Ecto neural progenitor cell (in vitro differentiated cells): ENCODE measurements at regions not wholly inside any gene's neighbourhood (a gene's known extent, or its start where the extent isn't known, plus 50 kb on each side); places are given as distances from the start of the nearest gene placed in this dataset.

Source experiments
- DNase-seq: peaks from one replicate; pipeline ENCODE4 v3.0.0-alpha.2; 2018; ENCODE audit warnings: low spot score

DNA sequence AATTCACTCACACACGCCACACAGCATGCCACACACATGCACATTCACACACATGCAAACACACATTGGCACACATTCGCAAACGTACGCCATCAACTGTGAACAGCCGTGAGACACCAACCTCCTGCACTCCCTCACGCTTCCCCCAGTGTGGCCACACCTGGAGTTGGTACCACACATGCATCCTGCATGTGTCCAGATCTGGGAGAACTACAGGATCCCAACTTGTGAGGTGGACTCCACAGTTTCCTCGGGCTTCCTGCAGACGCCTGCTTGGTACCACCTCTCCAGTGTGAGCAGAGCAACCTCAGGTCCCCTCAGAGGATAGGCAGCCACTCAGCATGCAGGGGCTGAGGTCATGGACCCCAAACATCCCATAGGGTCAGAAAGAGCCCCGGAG is 239.0 kb downstream of the EIPR1 start:
- DNase-seq, result no peak

DNA sequence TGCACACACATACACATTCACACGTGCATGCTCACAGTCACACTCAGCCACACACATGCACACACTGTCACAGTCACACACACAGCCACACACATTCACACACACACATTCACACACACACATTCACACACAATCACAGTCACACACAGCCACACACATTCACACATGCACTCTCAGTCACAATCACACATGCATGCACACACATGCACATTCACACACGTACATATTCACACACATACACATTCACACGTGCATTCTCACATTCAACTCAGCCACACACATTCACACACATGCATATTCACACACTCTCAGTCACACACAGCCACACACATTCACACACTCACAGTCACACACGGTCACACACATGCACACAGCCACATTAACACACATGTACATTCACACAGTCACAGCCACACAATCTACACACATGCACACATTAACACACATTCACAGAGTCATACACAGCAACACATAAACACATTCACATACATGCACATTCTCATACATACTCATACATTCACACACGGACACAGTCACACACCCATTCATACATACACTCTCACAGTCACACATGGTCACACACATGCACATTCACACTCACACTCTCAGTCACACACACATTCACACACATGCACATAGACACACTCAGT is 239.8 kb downstream of the EIPR1 start:
- DNase-seq, result no peak

DNA sequence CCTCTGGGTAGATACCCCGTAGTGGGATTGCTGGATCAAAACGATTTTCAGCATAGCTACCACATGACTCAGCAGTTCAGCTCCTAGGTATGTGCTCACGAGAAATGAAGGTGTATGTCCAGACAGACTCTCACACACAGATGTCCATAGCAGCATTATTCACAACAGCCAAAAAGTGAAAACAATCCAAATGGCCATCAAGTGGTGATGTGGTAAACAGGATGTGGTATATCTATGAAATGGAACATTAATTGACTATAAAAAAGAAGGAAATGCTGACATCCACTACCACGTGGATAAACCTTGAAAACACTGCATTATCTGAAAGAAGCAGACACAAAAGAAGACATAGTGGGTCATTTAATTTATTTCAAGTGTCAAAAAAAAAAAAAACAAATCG is 241.9 kb downstream of the EIPR1 start:
- no peak for DNase-seq

DNA sequence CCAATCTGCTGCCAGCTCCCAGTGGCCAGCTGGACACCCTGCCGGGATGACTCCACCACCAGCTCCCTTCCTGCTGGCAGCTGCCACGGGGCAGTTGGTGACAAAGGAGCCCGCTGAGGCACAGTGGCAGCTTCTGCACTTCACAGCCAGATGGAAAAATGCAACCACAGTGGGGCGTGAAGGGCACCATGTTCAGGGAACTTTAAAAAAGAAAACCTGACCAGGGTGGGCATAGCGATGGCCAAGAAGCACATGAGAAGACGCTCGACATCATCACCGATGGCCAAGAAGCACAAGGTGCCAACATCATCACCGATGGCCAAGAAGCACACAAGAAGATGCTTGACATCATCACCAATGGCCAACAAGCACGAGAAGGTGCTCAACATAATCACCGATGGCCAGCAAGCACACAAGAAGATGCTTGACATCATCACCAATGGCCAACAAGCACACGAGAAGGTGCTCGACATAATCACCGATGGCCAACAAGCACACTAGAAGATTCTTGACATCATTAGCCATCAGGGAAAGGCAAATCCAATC is 243.5 kb downstream of the EIPR1 start:
- DNase-seq, result no peak

DNA sequence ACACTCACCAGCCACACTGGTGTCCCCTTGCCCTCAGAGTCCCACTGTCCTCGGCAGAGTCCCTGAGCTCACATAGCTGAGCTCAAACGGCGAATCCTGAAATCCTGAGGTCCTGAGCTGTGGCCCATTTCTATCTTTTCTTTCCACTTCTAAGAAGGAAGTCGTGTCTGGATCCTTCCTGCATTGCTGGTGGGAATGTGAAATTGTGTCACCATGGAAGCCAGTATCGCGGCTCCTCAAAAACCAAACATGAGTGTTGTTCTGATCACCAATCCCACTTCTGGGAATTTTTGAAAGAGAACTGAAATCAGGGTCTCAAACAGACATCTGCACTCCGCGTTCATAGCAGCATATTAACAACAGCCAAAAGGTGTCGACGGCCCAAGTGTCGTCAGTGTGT is 244.7 kb downstream of the EIPR1 start:
- DNase-seq, result no peak

DNA sequence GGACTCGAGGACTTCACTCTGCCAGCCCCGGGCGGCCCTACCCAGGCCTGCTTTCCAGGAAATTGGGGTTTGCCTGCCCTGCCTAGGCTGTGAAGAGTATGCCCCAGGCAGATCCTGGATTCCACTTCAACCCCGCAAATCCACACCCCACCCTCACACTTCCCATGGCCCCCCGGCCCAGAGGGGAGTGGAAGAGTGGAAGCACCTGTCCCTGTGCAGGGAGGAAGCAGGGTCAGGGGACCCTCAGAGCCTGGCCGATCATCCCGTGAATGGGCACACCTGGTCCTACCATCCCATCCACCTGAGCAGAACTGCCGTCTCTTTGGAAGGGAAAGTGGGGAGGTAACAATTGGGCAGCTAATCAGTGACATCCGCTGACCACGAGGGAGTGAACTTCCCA is 245.2 kb downstream of the EIPR1 start:
- no peak for DNase-seq

DNA sequence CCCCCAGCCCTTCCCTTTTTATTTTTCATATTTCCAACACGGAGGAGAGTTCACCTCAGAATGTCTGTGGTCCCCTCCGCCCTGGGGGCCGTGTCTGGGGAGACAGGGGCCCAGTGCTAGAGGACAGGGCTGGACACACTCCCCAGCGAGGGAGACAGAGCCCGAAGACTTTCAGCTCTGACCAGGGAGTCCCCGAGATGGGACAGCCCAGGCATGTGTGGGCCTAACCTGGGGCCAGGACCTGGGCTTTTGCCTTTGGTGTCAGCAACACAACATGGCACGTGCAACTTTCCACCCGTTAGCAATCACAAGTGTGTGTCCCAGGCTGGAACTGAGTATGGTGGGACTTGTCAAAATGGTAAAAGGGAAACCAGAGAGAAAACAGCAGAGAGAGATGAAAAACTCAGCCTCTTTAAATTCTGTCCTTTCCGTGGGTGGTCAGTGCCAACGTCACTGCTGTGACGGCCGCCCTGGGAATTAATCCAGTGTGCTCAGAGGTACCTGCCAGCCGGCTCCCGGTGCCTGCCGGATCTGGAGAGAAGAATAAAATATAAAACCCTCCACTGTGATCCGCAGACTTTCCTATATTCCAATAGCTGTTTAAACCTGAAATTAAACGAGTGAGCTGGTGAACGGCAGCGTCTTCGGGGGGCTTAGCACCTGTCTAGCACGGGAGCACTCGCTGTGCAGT is 245.8 kb downstream of the EIPR1 start:
- no peak for DNase-seq

DNA sequence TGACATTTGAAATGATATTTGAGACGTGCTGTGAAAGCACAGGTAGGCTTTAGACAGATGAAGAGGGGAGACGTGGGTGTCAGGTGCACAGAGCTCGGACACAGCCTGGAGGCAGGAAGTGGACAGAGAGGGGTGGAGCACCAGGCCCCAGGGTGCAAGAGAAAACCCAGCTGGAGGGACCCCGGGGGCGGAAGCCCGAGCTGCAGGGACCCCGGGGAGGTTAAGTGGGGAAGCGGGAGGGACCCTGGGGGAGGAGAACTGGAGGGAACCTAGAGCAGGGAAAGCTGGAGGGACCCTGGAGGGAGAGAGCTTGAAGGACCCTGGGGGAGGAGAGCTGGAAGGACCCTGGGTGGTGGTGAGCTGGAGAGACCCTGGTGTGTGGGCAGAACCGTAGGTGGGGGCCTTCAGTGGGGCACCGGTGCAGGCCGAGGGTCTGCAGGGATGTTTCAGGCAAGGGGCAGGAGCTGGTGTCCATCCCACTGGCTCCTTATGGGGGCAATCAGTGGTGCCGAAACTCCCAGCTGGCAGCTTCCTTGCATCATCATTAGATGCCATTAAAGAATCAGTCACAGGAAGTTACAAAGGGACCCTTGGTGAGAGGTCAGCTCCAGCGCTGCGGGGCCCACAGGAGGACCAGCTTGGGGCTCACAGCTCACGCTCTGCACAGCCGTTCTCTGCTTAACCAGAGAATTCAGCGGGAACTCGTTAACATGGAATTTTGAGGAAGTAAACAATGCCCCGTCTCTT is 246.6 kb downstream of the EIPR1 start:
- DNase-seq, result no peak

DNA sequence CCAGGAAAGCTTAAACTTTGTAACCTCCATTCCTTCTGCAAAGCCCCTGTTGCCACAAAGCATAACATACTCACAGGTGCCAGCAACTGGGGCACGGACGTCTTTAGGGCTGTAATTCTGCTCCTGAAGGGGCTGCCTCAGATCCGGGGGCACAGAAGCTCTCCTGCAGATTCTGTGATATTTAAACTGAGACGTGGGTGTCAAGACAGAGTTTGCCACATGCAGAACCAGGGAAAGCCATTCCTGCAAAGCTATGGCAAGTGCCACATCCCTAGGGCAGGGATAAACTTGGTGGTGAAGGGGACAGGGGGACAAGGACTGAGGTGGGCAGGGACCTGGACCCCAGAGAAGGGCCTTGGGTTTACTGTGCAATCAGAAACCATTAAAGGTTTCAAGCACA is 247.2 kb downstream of the EIPR1 start:
- DNase-seq, result no peak

DNA sequence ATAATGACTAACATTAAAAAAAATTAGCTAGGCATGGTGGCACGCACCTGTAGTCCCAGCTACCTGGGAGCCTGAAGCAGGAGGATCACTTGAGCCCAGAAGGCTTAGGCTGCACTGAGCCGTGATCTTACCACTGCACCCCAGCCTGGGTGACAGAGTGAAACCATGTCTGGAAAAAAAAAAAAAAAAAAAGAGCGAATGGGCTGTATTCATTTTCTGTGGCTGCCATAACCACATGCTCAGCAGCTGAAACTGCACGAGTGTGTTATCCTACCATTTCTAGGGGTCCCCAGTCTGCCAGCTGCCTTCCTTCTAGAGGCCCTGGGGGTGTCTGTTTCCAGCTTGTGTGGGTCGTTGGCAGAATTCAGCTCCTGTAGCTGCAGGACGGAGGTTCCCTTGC is 247.8 kb downstream of the EIPR1 start:
- no peak for DNase-seq

DNA sequence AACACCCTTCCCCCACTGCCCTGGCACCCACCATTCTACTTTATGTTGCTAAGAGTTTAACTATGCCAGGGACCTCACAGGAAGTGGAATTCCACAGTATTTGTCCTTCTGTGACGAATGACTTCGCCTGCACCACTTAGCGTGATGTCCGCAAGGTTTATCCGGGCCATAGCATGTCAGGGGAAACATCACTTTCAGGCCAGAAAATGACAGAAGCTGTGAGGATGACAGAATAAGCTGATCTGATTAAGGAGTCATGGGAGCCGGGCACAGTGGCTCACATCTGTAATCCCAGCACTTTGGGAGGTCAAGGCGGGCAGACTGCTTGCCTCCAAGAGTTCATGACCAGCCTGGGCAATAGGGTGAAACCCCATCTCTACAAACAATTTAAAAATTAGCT is 248.8 kb downstream of the EIPR1 start:
- no peak for DNase-seq

DNA sequence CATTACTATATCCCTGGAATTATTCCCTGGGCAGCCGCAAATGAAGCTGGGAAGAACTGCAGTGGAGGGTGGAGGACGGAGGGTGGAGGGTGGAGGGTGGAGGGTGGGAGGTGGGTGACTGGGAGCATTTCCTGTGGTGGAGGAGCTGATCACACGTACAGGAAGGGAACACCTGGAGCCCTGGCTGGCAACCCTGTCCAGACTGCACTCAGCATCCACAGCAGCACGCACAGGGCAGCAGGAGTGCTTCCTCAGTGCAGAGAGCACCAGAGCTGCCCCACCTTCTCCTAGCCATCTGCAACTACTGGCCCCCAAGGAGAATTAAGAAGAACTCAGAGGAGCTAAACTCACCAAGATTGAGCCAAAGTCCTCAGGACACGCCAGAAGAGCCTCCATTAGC is 249.9 kb downstream of the EIPR1 start:
- no peak for DNase-seq

DNA sequence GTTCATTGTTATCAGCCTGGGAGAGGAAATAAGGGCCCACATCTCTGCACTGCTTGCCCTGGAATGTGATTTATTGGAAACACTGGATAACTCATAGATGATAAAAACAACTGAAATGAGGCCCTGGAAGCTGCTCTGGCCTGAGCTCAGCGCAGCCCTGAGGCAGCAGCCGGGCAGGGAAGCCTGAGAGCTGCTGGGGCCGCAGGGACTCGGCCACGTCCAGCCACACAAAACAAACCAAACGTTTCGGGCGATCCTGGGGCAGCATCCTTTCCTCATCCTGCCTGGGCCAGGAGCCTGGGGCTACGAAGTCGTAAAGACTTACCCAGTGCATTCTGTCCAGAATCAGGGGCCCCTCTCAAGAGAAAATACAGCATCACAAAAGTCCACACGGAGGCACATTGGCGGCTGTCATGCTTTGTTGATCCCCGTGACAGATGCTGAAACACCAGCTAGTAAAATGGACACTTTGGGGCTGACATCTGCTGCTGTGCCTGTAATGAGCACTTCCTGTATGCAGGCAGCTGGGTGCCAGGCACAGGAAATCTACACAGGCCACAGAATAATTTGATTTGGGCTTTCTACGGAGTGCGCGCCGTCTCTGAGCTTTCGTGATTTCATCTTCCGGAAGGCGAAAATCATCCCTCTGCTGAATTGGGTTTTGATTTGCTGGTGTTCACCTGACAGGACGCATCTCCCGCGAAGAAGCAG is 250.6 kb downstream of the EIPR1 start:
- DNase-seq, result peak; percentile 42

DNA sequence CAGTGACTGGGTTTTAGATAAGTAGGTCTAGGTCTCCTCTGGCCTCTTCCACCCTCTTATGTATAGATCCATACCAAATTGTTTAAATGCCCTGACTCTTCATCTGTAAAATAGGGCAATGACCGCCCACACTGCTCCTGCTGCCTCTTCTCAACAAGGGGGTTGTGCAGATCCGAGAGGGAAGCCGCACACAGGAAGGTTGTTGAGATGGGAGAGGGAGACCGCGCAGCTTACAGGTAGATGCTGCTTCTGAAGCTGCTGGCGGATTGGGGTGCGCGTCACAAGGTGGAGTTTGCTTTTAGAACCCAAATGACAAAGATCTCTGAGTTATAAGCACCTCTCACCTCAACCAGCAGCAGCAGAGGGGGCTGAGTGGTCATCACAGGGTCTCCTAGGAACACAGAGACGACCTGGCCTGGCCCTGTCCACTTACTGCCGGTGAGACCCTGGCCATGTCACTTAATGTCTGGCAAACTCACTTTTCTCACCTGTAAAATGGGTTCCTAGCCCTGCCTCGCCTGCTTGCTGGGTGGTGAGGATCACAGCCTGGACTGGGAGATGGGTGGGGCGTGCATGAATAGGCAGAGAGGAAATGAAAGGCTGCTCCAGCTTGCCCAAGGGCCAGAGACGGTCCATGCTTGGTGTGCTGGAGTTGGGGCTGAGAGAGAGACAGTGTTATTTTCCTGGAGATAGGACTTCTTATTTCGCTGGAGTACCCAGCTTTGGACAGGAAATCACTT is 251.3 kb downstream of the EIPR1 start:
- peak; percentile 38 for DNase-seq

DNA sequence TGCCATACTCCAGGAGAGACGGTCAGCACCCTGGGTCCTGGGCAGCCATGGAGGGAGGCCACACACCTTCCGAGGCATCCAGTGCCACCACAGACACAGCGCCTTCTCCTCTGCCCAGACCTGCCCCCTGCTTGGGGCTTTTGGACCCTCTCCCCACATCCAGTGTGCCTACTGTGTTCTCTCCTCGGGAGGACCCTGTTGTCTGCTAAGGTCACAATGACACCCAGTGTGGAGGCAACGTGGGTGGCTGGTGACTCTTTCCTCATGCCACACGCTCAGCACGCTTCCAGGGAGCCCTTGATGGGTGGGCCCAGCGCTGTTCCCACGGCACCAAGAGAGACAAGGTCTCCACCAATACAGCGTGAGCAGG is 251.9 kb downstream of the EIPR1 start:
- no peak for DNase-seq

DNA sequence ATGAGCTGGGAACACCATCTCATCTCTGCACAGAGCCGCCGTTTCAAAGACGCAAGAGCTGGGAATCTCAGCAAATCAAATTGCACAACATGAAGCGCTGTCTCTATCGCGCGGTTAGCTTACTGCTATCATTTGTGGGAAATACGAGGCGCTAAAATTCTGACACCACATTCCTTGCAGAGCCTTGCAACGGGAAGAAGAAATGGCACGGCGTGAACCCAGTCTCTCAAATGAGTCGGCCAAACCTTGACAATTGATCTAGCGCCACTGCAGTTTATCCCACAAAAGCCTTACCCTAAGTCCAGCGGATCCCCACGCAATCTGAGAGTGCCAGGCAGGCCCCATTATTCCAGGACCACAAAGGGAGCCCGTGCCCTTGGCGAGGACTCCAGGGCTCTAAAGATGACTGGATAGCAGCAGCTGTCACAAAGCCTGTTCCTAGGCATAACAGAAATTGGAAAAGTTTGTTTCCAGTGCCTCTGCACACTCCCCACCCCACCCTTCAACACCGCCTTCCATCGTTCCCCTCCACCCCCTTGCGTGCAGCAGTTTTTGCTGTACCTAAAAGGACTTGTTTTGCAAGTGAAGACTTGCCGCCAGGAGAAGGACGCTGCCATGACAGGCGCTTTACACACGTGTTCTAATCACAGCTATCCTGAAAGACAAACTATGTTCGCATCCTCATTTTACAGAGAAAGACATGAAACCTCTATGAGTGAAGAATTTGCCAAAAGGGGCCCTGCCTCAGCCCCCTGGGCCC is 252.4 kb downstream of the EIPR1 start:
- peak; percentile 46 for DNase-seq

DNA sequence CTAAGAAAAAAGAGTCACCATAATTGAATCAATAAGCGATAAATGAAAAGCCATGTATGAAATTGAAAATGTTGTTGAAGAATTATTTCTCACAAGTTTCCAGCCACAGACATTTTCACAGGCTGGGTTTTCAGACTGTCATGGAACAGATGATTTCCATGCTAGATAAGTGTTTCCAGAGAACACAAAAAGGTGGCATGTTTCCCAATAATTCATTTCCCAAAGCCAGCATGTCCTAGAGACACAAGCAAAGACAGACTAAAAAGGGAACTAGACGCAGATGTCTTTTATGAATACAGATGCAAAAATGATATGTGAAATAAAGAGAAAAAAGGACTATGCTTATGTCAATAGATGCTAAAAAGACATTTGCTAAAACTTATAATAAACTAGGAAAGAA is 255.1 kb downstream of the EIPR1 start:
- DNase-seq, result no peak

DNA sequence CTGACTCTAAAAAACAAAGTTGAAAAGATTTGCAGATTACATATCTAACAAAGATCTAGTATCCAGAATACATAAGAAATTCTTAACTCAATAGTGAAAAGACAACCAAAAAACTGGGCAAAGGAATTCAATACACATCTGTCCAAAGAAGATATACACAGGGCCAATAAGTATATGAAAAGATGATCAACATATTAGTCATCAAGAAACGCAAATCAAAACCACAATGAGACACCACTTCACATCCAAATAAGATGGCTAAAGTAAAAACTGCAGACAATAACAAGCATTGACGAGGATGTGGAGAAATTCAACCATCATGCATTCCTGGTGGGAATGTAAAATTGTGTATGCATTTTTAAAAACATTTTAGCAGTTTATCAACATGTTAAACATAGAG is 256.0 kb downstream of the EIPR1 start:
- no peak for DNase-seq

DNA sequence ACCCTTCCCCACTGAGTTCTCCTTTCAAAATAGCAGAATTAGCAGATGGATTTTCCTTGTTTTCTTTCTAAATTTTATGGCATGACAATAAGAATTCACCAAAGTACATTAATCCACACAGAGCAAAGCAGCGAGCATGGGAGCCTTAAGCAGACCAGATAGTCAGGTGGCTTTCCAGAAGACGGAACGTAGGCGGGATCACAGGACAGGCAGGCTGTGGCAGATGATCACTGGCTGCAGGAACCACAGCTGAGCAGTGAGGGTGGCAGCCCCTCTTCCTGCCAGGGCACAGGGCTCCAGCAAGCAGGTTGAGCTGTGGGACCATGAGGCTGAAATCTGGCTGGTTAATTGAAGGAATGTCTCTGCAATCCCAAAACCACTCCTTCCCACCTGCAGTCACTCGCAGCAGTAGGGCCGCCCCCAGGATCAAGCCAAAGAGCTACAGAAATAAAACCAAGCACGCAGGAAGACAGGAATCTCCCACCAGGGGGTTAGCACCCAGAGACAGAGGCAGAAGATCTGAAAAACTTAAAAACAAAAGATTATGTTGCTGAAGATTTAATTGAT is 259.9 kb downstream of the EIPR1 start:
- peak; percentile 51 for DNase-seq

DNA sequence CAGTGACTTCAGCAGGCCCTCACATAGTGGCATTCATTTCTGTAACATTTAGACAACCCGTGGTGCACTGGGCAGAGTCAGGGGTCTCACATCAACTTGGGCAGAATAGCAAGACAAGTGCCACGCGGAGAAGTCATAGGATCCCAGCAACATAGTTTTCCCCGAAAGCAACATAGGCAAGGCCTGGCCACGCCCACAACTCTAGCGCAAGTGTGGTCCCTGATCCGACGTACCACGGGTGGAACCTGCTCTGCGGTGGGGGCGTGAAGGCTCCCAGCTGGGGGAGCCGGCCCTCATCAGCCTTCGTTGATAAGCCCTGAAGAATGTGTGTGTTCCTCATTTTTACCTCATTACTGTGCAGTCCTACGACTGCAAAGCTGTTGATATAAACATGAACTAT is 261.2 kb downstream of the EIPR1 start:
- DNase-seq, result no peak
